GM04503 (cell line): ENCODE measurements at regions not wholly inside any gene's neighbourhood (a gene's known extent, or its start where the extent isn't known, plus 50 kb on each side); places are given as distances from the start of the nearest gene placed in this dataset.

ENCODE experiments used
- DNase-seq: peaks from one replicate; pipeline ENCODE4 v3.0.0-alpha.2; 2012; ENCODE audit warnings: low read depth

DNA sequence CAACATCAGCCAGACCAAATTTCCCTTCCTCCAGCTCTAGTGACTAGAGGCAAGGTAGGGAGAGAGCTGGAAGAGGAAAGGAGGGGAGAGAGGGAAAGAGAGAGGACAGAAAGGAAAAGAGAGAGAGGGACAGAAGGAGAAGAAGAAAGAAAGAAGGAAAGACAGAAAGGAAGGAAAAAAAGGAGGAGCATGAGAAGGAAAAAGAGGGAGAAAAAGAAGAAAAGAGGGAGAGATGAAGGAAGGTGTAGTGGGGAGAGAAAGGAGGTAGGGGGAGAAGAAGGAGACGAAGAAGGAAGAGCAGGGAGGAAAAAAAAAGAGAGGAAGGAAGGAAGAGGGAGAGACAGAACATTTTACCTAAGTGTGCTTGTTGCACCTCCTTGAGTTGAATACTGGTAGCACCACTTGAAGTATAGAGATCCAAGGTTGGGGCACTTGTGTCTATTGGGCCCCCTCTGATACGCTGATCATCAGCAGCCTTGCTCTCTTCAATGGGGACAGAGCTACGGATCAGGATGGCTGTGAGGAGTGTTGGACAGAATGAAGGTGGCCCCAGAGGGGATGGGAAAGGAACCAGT lies 232.5 kb downstream of the SUDS3 start:
- DNase-seq = no peak

DNA sequence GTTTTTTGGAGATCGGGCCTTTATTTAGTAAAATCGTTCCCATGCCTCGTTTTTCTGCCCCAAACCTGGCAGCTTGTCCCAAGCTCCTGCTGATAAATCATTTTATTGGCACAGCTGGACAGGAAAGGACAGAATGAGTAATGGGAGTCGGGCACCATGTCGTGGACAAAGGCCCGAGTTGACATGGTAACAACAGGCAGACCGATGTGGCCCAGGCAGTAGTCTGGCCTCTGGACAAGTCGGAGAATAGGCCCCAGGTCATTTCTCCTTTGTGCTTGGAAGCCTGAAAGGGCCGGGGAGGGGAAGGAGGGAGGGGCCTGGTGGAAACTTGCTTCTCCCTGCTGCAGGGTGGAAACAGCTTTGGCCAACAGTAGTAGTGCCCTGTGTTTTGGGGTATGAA lies 234.9 kb downstream of the SUDS3 start:
- no peak for DNase-seq

DNA sequence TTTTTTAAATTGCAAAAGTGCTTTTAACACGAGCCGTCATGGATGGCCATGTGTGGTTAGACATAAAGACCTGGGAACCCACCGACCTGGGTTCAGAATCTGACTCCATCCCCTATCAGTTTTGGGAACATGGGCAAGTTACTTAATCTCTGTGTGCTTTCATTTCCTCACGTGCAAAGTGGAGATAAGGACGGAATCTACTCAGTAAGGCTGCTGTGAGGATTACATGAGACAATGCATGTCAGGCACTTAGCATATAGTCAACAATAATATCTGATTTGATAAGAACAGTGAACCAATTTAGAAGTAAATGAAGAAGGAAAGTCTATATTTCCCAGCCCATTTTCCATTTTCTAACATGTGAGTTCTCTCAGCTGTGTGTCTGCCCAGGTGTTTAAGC lies 235.4 kb downstream of the SUDS3 start:
- no peak for DNase-seq

DNA sequence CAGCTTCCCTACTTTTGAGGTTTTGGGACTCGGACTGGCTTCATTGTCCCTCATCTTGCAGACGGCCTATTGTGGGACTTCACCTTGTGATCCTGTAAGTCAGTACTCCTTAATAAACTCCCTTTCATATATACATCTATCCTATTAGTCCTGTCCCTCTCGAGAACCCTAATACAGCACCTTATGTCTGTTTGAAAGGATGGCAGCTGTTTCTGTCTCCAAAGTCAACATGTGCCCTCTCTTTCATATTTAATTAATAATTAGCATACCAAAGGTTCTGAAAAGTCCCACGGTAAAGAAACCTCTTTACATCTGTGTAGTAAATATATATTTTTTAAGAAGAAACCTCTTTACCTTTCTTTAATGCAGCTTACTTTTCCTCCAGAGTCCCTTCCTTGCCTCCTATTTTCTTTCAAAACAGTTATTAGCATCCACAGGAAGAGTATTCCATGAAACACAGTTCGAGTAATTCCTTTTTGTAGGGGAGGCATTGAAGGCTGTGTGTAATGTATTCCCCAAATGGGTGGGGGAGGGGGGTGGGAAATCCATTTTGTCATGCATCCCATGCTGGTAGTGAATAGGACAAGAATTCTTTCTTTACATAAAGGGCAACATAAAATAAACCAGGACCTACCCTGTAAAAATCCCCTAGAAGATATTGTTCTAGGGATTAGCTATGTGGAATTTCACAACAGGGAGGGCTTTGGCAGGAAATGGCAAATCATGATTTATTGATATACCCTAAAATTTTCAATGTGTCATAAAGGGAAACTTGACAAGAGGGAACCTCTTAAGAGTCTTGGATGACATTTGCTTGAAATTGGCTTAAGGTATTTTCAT lies 241.5 kb downstream of the SUDS3 start:
- DNase-seq = no peak

DNA sequence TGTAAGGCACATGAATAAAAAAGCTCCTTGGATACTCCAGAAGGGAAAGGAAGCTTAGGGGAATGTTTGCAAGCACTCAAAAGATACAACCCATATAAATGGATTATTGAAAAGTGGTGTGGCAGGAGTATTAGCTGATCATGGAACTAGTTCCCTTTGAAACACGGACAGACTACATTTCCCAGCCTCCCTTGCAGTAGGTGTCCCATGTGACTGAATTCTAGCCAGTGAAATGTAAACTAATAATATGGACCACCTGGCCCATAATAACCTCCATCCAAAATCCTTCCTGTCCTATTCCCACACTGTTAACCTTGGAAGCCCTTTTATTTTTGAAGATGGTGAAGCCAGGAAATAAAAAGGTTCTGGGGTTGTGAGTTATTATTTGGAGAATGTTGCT lies 242.3 kb downstream of the SUDS3 start:
- no peak for DNase-seq

DNA sequence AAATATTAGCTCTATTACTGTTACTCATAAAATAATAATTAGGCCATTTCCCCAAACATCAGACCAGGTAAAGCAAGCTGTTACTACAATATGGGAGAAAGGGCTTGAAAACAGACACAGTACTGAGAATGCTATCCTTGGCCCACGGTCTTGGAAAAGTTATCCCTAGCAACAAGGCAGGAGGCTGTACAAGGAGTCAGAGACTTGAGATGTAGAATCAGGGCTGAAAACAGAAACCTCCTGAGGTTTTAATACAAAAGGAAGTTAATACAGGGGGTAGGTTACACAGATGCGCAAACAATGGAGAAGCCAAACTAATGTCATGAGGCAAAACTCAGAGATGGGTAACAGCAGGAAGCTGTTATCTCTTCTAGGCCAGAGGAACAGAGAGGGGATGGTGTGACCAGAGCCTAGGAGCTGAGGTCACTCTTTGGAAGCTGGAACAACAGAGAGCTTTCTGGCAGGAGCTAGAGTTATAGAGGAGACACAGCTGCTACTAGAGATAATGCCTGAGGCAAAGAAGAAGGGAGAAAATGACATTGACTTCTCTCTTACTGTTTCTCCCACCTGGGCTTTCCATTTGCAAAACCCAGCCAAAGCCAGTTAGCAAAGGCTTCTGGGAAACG lies 248.8 kb downstream of the SUDS3 start:
- DNase-seq = no peak

DNA sequence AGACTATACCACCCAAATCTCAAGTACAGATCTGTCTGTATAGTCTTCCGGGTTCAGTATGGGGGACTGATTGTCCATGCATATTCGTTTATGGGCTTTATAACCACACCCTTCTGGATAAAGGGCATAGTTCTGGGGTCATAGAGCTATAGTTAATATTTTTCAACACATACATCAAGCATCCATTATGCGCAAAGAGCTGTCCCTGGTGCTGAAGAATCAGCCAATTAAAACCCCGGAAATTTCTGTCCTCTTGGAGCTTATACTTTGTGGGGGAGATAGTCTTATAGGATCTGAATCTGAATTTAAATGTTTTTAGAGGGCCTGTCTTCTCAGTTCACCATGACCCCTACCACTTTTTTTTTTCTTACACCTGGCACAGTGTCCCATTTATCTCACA lies 256.7 kb downstream of the SUDS3 start:
- DNase-seq = no peak

DNA sequence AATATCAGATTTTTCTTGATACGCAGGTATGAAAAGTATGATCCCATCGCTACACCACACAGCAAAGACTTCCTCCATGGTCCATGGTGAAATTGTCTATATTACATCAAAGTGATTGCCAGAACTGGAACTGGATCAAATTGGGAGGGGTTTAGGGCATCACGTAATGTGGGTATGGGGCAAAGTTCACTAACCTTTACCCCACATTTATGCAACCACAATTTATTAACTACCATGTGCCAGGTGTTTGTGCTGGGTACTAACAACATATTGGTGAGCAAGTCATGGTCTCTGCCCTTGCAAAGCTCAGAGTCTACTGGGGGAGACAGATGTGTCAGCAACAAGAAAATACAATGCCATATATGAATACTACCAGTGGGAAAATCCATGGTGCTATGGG lies 258.9 kb downstream of the SUDS3 start:
- DNase-seq = no peak

DNA sequence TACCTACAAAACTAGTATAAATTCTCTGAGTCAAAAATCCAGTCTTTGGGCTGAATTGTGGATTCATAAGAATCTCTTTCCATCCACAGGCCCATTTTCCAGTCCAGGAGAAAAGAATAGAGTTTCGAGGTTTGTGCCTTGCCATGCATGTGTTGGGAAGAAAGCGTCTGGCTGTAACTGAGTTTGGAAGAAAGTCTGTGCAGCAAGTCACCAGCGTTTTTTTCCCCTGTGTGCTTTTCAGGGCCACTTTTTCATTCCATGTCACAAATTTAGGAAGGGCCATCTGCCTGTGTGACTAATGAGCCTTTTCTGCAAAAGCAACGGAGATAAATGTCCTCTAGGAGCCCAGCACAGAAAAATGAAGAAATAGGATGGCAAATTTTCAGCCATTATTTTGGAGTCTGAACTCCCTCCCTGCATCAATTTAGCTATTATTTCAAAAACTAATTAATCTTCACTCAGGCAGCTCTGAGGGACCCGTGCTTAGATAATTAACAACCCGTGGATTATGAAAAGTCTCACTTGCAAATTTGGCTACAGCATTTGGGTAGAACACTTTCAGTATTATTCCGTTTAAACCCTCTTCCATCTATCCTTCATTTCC lies 261.5 kb downstream of the SUDS3 start:
- no peak for DNase-seq

DNA sequence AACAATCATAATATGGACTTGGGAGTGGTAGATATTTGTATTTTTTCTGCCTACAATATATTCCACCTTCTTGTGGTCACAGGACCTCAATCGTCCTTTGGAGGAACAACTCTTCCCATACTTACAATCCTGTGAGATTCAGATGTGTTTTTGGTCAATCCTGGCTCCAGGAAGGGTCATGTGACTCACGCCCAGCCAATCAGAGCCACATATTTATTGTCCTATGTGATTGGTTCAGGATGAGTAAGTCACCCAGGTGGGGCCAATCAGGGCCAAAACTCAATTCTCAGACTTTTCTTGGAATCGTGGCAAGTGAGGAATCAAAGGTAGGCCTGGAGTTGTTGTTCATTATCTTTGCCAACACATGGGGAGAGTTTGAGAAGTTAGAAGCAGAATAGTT lies 264.9 kb downstream of the SUDS3 start:
- no peak for DNase-seq

DNA sequence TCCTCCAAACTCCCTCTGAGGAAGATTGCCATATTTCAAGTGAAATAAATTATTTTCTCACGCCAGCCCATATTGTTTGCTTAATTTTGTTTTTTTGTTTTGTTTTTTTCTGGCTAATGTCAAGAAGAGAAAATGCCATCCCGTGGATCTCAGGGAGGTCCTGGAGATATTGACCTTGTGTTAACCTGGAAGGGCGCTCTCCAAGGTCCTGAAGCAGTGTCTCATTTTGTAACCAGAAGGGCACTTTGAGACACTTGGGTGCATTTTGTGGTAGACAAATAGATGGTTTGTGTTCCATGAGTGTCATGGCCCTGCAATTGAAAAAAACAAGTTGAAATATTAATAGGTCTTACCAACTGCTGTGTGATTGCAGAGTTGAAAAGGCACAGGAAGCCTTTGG lies 268.9 kb downstream of the SUDS3 start:
- DNase-seq = no peak

DNA sequence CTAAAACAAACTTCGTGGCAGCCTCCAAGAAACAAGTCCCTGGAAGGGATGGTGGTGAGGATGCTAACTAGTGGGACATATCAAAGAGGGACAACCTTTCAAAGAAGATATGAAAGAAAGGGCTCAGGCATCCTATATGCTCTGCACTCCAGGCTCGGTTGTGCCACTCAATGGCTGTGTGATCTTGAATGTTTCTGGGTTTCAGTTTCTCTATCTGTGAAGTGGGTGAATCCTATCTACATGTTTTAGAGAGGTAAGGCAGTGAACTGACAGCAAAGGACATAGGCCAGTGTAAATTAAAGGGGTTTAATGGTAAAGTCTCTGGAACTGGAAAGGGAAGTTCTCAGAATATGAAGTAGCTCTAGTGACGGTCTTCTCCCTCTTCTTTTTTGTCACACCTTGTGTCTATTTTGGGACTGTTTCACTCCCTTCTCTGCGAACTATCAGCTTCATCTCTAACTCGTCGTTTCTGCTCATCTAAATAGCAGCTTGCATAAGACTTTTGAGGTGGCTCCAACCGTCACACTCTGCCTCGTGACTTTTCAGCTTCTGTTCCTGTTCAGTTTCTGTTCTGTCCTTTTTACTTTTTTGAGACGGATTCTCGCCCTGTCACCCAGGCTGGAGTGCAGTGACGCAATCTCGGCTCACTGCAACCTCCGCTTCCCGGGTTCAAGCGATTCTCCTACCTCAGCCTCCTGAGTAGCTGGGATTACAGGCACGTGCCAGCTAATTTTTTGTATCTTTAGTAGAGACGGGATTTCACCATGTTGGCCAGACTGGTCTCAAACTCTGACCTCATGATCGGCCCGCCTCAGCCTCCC lies 273.6 kb downstream of the SUDS3 start:
- DNase-seq = no peak

DNA sequence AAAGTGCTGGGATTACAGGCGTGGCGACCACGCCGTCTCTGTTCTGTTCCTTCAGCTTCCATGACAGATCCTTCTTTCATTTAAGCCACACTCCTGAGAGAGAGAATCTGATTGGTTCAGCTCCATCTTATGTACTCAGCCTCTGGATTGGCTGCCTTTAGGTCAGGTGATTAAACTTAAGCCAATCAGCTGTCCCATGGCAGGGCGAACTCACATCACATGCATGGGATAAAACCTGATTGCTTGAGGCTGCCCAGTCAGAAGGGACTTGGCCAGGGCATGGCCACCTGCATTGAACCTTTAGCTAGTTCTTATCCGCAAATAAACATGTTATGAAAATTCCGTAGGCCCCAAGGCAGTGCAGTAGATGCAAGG lies 274.2 kb downstream of the SUDS3 start:
- no peak for DNase-seq

DNA sequence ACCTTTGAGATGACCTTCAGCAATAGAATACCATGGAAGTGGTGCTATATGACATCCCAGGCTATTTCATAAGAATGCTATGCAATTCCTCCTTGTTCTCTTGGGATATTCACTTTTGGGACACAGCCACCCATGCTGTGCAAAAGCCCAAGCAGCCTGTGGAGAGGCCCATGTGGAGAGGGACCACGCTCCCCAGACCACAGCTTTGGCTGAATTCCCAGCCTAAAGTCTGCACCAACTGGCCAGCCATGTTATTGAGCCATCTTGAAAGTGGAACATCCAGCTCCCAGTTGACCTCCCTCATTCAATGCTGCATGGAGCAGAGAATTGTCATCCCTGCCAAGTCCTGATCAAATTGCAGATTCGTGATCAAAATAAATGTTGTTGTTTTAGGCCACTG lies 275.1 kb downstream of the SUDS3 start:
- DNase-seq = no peak

DNA sequence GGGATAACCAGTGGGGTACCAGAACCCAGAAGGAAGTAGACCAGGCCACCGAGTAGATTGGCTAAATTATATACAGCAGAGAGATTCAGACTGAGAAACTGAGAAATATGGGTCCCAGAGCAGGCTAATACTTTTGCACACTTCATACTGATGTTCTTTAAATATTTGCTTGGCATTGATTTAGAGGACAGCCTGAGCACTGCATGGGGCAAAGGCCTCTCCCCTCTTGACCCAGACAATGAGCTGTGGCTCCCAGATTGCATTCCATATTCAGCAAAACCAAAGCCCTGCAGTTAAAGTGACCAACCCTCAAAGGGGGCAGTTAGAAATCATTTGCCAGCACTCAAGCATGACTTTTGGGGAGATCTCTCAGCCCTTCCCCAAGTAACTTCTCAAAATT lies 279.2 kb downstream of the SUDS3 start:
- no peak for DNase-seq

DNA sequence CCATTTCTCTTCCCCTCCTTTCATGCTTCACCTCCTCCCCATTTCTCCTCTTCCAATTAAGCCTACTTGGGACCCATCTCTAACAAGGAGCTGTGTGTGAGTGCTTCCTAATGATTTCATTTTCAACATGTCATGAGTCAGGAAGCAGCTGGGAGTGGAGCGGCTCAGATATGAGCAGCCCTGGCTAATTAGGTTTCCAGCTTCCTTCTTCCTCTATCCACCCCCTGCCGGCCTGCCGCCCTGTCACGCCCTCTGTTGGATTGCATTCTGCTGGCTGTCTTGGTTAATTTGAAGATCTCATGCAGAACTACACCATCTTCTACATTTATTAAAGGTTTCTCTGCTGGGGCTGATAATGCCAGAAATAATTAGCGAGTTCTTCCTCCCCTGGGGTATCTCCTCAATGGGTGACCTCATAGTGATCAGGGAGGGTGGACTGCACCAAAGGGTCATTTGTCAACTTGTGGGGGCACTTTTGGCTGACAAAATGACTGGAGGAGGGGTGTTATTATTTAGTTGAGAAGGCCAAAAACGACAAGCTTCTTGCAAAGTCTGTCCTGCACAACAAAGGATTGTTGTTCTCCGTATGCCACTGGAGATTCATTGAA lies 300.9 kb upstream of the SRRM4 start:
- no peak for DNase-seq

DNA sequence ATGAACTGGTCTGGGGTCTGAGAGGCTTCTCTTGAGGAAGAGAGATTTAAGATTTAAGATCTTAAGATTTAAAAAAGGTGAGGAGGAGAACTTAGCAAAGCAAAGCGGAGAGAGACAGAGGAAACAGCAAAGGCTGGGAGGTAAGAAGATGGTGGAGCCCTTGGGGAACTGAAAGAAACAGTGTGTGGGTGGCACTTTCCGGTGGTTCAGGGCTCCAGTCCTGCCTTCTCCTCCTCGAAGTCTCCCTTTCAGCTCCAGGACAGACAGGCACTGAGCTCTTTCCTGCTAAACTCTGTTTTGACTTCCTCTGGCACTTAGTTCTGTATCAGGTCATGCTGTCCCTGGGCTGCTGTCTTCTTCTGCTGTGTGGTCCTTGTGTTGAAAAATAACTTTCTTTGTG lies 298.7 kb upstream of the SRRM4 start:
- DNase-seq = no peak

DNA sequence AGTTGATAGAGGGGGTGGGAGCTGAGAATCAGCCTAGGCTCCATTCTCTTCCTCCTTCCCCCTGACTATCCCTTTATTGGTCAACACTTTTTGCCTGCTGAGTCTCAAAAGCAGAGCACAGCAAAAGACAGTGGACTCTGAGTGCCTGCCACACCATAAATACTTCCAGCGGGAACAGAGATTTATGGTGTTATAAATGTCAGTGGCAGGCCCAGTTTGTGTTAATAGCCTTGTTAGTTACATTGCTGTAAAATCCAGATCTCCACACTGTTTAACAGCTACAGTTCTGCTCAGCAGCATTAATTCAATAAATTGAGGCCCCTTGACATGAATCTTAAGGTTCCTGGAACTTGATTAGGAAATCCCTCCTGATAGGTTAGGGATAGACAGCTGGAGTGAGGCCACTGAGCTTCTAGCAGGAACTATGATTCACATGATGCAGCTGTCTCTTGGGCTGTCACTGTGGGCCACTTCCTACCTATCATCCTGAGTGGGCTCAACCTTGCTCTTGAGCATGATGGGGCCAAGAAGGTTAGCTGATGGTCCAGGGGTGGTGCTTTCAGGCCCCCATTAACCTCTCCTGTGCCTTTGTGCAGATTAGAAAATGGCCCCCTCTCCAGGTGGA lies 295.2 kb upstream of the SRRM4 start:
- no peak for DNase-seq

DNA sequence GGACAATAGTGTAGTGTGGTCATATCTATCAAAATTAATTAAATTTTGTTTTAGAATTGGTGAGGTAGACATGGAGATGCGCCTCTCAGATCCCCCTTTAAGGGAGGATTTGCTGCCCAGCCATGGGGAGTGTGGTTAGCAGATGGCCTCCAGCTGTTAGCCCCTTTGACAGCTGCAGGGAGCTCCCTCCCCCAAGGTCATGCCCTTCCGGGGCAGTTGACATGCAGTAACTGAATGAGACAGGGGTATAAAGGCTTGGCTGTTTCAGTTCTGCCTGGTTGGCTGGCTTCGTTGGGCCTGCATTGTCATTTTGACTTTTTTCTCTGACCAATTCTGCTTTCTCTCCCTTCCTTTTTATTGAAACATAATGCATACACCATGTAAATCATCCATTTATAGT lies 291.5 kb upstream of the SRRM4 start:
- no peak for DNase-seq

DNA sequence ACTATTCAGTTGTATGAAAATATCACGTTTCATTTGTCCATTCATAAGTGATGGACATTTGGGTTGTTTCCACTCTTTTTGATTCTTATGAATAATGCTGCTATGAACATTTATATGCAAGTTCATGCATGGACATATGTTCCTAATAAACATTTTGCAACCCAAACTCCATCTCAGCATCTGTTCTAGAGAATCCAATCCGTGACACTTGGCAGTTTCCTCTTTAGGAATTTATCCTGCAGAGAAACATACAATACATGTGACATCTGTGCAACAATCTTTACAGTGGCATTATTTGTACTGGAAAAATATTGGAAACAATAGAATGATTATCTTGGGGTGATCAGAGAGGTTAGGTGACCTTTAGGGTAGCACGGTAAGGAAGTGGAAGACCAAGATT lies 290.8 kb upstream of the SRRM4 start:
- DNase-seq = no peak

DNA sequence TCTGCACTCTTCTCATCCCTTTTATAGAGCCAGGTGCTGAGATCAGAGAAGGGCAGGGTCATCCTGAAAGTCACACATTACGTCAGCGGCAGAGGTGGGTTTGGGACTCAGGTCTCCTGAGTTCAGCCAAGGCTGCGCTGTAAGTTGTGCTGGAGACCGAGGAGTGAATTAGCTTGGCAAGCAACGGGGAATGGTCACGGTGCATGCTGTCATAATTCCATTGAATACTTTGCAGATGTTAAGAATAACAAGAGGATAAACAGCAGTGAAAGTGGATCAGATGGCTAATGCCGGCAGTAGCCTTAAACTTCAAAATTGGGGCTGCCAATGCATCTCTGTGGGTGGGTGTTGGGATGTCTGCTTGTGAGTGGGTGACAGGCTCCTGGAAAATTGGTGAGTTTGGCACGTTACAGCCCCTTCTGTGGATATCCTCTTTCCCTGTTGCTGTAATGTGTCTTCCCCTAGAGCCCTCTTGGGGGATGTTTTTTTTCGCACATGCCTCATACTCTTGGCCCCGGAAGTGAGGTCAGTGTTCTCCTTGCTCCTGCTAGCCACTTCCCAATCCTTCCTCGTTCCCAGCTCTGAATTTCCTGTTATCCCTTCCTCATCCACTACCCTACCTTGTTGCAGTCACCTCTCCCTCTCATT lies 287.1 kb upstream of the SRRM4 start:
- no peak for DNase-seq
